NT2/D1 (cell line): ENCODE measurements at regions not wholly inside any gene's neighbourhood (a gene's known extent, or its start where the extent isn't known, plus 50 kb on each side); places are given as distances from the start of the nearest gene placed in this dataset.

ENCODE experiments used
- SUZ12 ChIP-seq: IDR thresholded peaks from 2 replicates; pipeline ENCODE4 v1.6.1; 2011; ENCODE audit not compliant: insufficient read length, insufficient read depth; ENCODE audit errors: extremely low read depth
- YY1 ChIP-seq: IDR thresholded peaks from 2 replicates; pipeline ENCODE4 v1.6.1; 2011; ENCODE audit not compliant: insufficient read length, insufficient read depth
- ZNF274 ChIP-seq: IDR thresholded peaks from 2 replicates; pipeline ENCODE4 v1.6.1; 2011; ENCODE audit warnings: mild to moderate bottlenecking, low read depth, low read length

DNA sequence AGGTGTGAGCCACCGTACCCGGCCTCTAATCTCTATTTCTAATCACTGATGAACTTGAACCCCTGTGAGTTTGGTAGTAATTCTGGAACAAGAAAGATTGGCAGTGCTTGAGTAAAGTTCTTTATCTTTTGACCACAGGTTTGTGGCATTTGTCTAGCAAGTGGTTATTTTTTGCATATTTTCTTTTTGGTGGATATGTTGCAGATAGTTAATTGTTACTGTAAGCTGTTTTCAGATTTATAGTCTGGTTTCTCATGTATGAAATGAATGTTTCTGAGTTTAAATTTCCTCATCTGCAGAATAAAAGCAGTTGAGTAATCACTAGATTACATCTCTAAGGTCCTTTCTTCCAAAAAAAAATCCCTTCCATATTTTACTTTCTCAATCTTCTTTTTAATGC is 105.2 kb downstream of the GASK1B start:
- TF ChIP-seq SUZ12, result no peak
- no peak for TF ChIP-seq ZNF274
- TF ChIP-seq YY1, result no peak
